Testis (tissue), 2 donors: ENCODE measurements at regions not wholly inside any gene's neighbourhood (a gene's known extent, or its start where the extent isn't known, plus 50 kb on each side); places are given as distances from the start of the nearest gene placed in this dataset.

ENCODE experiments used
- CTCF ChIP-seq, 3 experiments: fragments of 450-650 bp in 2 of 3; fragments of 200-600 bp in 1 of 3; sonication (generic) in 1 of 3; IDR thresholded peaks; one replicate each; pipeline ENCODE4 v1.5.1; 2016 to 2019; ENCODE audit warnings: antibody characterized with exemption in 3 of 3, mild to moderate bottlenecking in 2 of 3, moderate library complexity in 1 of 3
- POLR2A ChIP-seq: fragments of 450-650 bp; IDR thresholded peaks from one replicate; pipeline ENCODE4 v1.6.1; 2017; ENCODE audit warnings: antibody characterized with exemption, mild to moderate bottlenecking, moderate library complexity

- TF ChIP-seq CTCF (IDR thresholded peaks at IDR 0.05), result no peak
- no peak for TF ChIP-seq POLR2A
Observed at GRCh38 chr12:129973236-129973961, 69.6 kb upstream of the TMEM132D start.
